ENCODE measurements at regions not wholly inside any gene's neighbourhood (a gene's known extent, or its start where the extent isn't known, plus 50 kb on each side); places are given as distances from the start of the nearest gene placed in this dataset.

DNA sequence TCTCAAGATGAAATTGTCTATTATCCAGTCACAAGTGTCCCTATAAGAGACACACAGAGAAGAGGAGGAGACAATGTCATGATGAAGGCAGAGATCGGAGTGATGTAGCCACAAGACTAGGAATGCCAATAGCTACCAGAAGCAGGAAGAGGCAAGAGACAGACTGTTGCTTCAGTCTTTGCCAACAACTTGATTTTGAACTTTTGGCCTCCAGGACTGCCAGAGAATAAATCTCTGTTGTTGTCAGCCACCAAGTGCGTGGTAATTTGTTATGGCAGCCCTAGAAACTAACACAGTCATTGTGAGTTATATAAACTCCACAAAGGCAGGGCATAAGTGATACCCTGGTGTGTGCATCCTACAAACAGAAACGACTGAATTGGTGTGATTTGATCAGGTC is 517.0 kb downstream of the BTBD3 start:
- TF ChIP-seq, protein P1, sequence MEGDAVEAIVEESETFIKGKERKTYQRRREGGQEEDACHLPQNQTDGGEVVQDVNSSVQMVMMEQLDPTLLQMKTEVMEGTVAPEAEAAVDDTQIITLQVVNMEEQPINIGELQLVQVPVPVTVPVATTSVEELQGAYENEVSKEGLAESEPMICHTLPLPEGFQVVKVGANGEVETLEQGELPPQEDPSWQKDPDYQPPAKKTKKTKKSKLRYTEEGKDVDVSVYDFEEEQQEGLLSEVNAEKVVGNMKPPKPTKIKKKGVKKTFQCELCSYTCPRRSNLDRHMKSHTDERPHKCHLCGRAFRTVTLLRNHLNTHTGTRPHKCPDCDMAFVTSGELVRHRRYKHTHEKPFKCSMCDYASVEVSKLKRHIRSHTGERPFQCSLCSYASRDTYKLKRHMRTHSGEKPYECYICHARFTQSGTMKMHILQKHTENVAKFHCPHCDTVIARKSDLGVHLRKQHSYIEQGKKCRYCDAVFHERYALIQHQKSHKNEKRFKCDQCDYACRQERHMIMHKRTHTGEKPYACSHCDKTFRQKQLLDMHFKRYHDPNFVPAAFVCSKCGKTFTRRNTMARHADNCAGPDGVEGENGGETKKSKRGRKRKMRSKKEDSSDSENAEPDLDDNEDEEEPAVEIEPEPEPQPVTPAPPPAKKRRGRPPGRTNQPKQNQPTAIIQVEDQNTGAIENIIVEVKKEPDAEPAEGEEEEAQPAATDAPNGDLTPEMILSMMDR (IDR thresholded peaks at IDR 0.05) = no peak
- TF ChIP-seq POLR2A (IDR thresholded peaks at IDR 0.05) = no peak
